Subcutaneous abdominal adipose tissue (tissue), 5 donors: ENCODE measurements at regions not wholly inside any gene's neighbourhood (a gene's known extent, or its start where the extent isn't known, plus 50 kb on each side); places are given as distances from the start of the nearest gene placed in this dataset.
"Not testable (repeated sequence)": the region's sequence is repeated elsewhere in the genome, so short reads cannot be mapped to it uniquely, and the experiment has no call there.

Source experiments
- H3K27ac ChIP-seq: one replicate; pipeline ENCODE4 v1.7.0; 2013; ENCODE audit warnings: low read depth, mild to moderate bottlenecking, inconsistent platforms, low read length, moderate library complexity
- H3K27me3 ChIP-seq, 5 donors: one replicate each; pipeline ENCODE4 v1.7.0; 2013; ENCODE audit warnings: low read length in 5 of 5, inconsistent platforms in 1 of 5; ENCODE audit not compliant: control insufficient read depth in 5 of 5, insufficient read depth in 4 of 5
- H3K36me3 ChIP-seq, 5 donors: one replicate each; pipeline ENCODE4 v1.7.0; 2013; ENCODE audit warnings: low read length in 5 of 5; ENCODE audit not compliant: control insufficient read depth in 5 of 5, insufficient read depth in 5 of 5
- H3K4me1 ChIP-seq, 5 donors: one replicate each; pipeline ENCODE4 v1.7.0; 2013; ENCODE audit warnings: low read length in 5 of 5, mild to moderate bottlenecking in 3 of 5, moderate library complexity in 1 of 5; ENCODE audit not compliant: control insufficient read depth in 5 of 5, insufficient read depth in 5 of 5
- H3K4me3 ChIP-seq, 5 donors: one replicate each; pipeline ENCODE4 v1.7.0; 2013; ENCODE audit warnings: low read length in 5 of 5, low read depth in 1 of 5
- H3K9ac ChIP-seq, 5 donors: one replicate each; pipeline ENCODE4 v1.7.0; 2013; ENCODE audit warnings: low read length in 5 of 5, mild to moderate bottlenecking in 4 of 5, moderate library complexity in 3 of 5
- H3K9me3 ChIP-seq, 5 donors: one replicate each; pipeline ENCODE4 v1.7.0; 2013; ENCODE audit warnings: low read length in 5 of 5; ENCODE audit not compliant: control insufficient read depth in 5 of 5
- donor health status: healthy.
- donor health status: healthy.
- donor health status: healthy.
- donor health status: healthy.
- donor health status: healthy.

DNA sequence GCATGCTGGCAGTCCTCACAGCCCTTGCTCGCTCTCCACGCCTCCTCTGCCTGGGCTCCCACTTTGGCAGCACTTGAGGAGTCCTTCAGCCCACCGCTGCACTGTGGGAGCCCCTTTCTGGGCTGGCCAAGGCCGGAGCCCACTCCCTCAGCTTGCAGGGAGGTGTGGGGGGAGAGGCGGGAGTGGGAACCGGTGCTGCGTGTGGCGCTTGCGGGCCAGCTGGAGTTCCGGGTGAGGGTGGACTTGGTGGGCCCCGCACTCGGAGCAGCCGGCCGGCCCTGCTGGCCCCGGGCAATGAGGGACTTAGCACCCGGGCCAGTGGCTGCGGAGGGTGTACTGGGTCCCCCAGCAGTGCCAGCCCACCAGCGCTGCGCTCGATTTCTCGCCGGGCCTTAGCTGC, 273.9 kb downstream of the ADGRD1 start:
- peaks cover 3 to 15% (median 8%) of the 10 kb centered on the region in 5 donors for H3K27me3 ChIP-seq
- peaks cover 0 to 31% (median 23%) of the 10 kb centered on the region in 5 donors for H3K4me1 ChIP-seq
- H3K9ac ChIP-seq, H3K36me3 ChIP-seq, H3K4me3 ChIP-seq, H3K27ac ChIP-seq, H3K9me3 ChIP-seq: not testable (repeated sequence)

DNA sequence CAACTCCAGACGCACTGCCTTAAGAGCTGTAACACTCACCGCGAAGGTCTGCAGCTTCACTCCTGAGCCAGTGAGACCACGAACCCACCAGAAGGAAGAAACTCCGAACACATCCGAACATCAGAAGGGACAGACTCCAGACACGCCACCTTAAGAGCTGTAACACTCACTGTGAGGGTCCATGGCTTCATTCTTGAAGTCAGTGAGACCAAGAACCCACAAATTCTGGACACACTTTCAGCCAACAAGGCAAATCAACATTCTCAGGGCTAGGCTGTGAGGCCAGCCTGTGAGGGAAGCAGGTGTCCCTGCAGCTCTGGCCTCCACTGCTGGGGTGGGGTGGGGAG, 275.3 kb downstream of the ADGRD1 start:
- H3K9ac ChIP-seq, H3K27ac ChIP-seq, H3K4me3 ChIP-seq, H3K36me3 ChIP-seq, H3K9me3 ChIP-seq: not testable (repeated sequence)
- peaks cover 0 to 29% (median 20%) of the 10 kb centered on the region in 5 donors for H3K4me1 ChIP-seq
- H3K27me3 ChIP-seq, result peaks cover 0 to 15% (median 8%) of the 10 kb centered on the region in 5 donors

GRCh38 chr12:131229426-131230339, 276.0 kb downstream of the ADGRD1 start:
- Histone ChIP-seq H3K9ac (peak overlapping the region in 1 of 5 donors; percentile 10), H3K27ac (no peak overlapping the region), H3K27me3 (peaks cover 0 to 15% (median 8%) of the 10 kb centered on the region in 5 donors)

DNA sequence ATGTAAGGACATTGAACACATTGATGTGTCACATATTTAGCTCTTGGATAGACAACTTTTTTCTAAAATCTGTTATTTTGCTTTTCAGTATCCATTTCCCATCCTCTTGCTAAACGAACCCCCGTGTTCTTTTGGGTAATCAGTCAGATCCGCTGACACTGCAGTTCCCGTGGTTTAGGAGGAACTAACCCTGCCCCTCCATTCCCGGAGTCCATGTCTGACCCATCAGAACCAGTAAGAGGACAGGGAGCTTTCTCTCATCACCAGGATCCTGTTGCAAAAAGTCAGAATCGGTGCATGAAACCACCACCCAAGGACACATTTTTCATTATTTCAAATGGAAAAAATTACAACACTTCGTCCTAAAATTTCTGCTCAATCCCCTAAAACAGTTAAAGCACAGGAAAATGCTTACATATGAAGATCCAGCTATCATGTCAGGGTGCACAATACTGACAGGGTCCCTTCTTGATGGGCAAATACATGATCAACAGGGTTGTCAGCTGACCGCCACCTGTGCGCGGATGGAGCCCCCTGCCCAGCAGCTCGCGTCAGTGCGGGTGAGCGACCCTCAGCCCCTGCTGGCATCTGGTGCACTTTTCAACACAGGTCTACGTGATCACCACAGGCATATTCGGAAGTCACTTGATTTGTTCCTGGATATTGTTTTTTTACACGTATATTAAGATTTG, 276.8 kb downstream of the ADGRD1 start:
- H3K27ac ChIP-seq, result no peak overlapping the region

More at GRCh38 chr12:131229426-131230339, 276.0 kb downstream of the ADGRD1 start:
- H3K4me3 ChIP-seq, result no peak overlapping the region
- no peaks in the 10 kb centered on the region for H3K36me3 ChIP-seq
- peaks cover 0 to 29% (median 20%) of the 10 kb centered on the region in 5 donors for H3K4me1 ChIP-seq
- peaks cover 0 to 10% (median 6%) of the 10 kb centered on the region in 5 donors for H3K9me3 ChIP-seq

DNA sequence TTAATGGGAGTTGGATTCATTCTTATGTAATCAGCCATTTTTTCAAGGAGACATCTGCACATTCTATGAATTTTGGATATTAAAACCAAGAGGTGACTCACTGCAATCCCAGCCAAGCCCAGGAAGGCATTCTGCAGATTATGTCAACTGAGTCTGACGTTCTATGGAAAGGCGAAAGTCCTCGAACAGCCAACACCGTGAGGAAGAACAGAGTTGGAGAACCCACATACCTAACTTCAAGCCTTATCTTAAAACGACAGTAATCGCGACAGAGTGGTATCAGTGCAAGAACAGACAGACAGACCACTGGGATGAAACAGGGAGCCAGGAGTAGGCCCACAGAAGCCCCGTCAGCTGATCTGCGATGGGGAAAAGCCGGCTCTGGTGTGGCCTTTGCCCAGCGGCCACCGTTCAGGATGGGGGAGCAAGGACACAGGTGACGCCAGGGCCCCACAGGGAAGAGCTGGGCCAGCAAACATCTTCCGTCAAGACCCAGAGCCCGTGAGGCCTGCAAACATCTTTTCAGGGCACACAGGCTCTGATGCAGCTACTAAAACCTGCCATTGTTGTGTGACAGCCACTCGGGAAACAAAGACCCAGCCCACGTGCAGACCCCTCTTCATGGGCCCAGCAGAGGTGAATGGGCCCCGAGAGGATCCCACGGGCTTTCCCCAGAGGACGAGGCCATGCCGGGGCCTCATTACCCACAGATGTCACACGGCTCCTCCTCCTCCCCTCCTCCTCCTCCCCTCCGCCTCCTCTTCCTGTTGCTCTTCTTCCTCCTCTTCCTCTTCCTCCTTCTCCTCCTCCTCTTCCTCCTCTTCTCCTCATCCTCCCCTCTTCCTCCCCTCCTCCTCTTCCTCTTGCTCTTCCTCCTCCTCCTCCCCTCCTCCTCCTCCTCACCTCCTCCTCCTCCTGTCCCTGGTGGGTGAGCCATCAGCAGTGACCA, 277.6 kb downstream of the ADGRD1 start:
- Histone ChIP-seq H3K4me3 (no peak overlapping the region), H3K36me3 (no peaks in the 10 kb centered on the region), H3K27me3 (peaks cover 0 to 17% (median 8%) of the 10 kb centered on the region in 5 donors), H3K9me3 (peaks cover 0 to 10% (median 6%) of the 10 kb centered on the region in 5 donors), H3K4me1 (peaks cover 0 to 32% (median 20%) of the 10 kb centered on the region in 5 donors), H3K27ac (no peak overlapping the region), H3K9ac (no peak overlapping the region)

More for the DNA sequence above, 276.8 kb downstream of the ADGRD1 start:
- peaks cover 0 to 15% (median 8%) of the 10 kb centered on the region in 5 donors for H3K27me3 ChIP-seq
- H3K9ac ChIP-seq, result no peak overlapping the region
- H3K36me3 ChIP-seq, result no peaks in the 10 kb centered on the region
- H3K4me1 ChIP-seq, result peaks cover 0 to 29% (median 20%) of the 10 kb centered on the region in 5 donors
- H3K9me3 ChIP-seq, result peaks cover 0 to 10% (median 6%) of the 10 kb centered on the region in 5 donors
- no peak overlapping the region for H3K4me3 ChIP-seq

DNA sequence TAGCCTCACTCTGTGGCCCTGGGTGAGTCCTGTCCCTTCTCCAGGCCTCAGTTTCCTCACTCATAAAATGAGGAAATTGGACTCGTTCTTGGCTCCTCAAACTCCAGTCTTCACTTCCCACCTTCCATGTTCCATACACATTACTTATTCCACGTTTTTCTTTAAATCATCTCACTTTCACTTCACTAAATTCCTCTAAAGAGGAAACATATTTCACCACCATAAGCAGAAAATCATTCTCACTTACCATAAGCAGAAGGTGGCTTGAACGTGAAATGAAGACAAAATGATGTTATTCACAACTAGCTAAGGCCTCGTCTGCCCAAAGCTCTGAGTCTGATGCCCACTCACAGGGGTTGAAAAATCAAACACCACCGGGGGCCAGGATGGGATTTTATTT, 278.3 kb downstream of the ADGRD1 start:
- no peak overlapping the region for H3K9ac ChIP-seq
- H3K36me3 ChIP-seq, result no peaks in the 10 kb centered on the region
- H3K27me3 ChIP-seq, result peaks cover 0 to 16% (median 5%) of the 10 kb centered on the region in 5 donors
- peaks cover 0 to 35% (median 20%) of the 10 kb centered on the region in 5 donors for H3K4me1 ChIP-seq
- no peak overlapping the region for H3K4me3 ChIP-seq
- peaks cover 0 to 10% (median 6%) of the 10 kb centered on the region in 5 donors for H3K9me3 ChIP-seq
- H3K27ac ChIP-seq, result no peak overlapping the region

DNA sequence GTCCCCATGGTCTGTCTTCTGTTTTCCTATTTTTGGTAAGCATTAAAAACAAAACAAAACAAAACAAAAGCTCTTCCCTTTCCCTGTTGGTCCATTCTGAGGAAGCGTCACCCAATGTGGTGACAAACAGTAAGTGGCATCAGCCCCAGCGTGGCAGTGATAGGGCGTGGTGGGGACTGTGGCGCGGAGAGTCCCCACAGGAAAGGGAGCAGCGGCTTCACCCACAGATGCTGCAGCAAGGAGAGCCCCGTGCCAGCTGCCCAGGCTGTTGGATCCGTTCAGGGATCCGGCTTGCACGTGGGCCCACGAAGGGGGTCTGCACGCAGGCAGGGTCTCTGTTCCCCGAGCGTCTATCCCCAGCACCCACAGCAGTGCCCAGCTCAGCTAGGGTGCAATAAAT, 279.2 kb downstream of the ADGRD1 start:
- H3K9ac ChIP-seq, H3K4me3 ChIP-seq, H3K27ac ChIP-seq, H3K36me3 ChIP-seq: not testable (repeated sequence)
- H3K9me3 ChIP-seq, result peaks cover 0 to 10% (median 6%) of the 10 kb centered on the region in 5 donors
- peaks cover 0 to 37% (median 20%) of the 10 kb centered on the region in 5 donors for H3K4me1 ChIP-seq
- peaks cover 0 to 15% (median 5%) of the 10 kb centered on the region in 5 donors for H3K27me3 ChIP-seq

- peaks cover 0 to 15% (median 5%) of the 10 kb centered on the region in 5 donors for H3K27me3 ChIP-seq
- peaks cover 0 to 36% (median 20%) of the 10 kb centered on the region in 5 donors for H3K4me1 ChIP-seq
- not testable (repeated sequence) for H3K27ac ChIP-seq, H3K9ac ChIP-seq, H3K4me3 ChIP-seq, H3K36me3 ChIP-seq
- H3K9me3 ChIP-seq, result peaks cover 0 to 10% (median 6%) of the 10 kb centered on the region in 5 donors
Measured at GRCh38 chr12:131233850-131234789, 280.4 kb downstream of the ADGRD1 start.
